Activated naive CD4-positive, alpha-beta T cell treated with anti-CD3 and anti-CD28 coated beads for 36 hours (primary cell): ENCODE measurements at regions not wholly inside any gene's neighbourhood (a gene's known extent, or its start where the extent isn't known, plus 50 kb on each side); places are given as distances from the start of the nearest gene placed in this dataset.
"Not testable (repeated sequence)": the region's sequence is repeated elsewhere in the genome, so short reads cannot be mapped to it uniquely, and the experiment has no call there.

Experiments
- CTCF ChIA-PET: fragments of 350-600 bp; sonication (Branson Sonifier 250); formaldehyde crosslinking; loops from one replicate; lab custom pipeline; 2021; ENCODE audit warnings: antibody characterized with exemption; lab: Charles Lee
- DNase-seq: peaks from one replicate; pipeline ENCODE4 v3.0.0-alpha.2; 2020
- H3K27ac Mint-ChIP-seq: one replicate; pipeline ENCODE4 v1.8.0; 2021; ENCODE audit warnings: mild to moderate bottlenecking, mixed read lengths
- H3K27me3 Mint-ChIP-seq: one replicate; pipeline ENCODE4 v1.8.0; 2021; ENCODE audit warnings: low read depth, mixed read lengths
- H3K36me3 Mint-ChIP-seq: one replicate; pipeline ENCODE4 v1.8.0; 2021; ENCODE audit warnings: low read depth, mixed read lengths
- H3K4me1 Mint-ChIP-seq: one replicate; pipeline ENCODE4 v1.8.0; 2021; ENCODE audit warnings: low read depth, mixed read lengths
- H3K4me3 Mint-ChIP-seq: one replicate; pipeline ENCODE4 v1.8.0; 2021; ENCODE audit warnings: mild to moderate bottlenecking, moderate library complexity, mixed read lengths
- H3K9me3 Mint-ChIP-seq: one replicate; pipeline ENCODE4 v1.8.0; 2021; ENCODE audit warnings: mixed read lengths
- intact Hi-C: fragments of 100-400 bp; cut with micrococcal nuclease; formaldehyde crosslinking; loops from one replicate; pipeline ENCODE4 v1.15.1; 2023

DNA sequence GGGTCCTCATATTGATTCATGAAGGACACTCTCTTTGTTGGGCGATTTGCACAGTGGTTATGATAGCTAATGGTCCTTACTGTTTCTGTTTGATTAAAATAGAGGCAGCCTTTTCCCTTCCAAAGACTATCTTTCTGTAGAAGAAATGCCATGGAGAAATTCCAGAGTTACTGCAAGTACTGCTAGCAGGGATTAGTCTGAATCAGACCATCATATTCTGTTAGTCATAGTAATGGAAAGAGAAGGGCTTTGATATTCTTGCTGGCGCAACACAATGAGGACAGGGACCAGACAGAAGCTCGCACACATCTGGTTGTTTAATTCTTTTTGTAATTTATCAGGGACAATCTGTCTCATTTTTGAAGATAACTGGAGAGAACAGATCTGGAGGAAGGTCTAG, 304.5 kb upstream of the FZD8 start:
- intact Hi-C loops: no loop called here
- CTCF ChIA-PET: no interaction called here
- Mint-ChIP-seq H3K36me3 (no peaks in the 10 kb centered on the region), H3K4me1 (no peaks in the 10 kb centered on the region), H3K9me3 (peaks cover 3% of the 10 kb centered on the region), H3K27me3 (no peaks in the 10 kb centered on the region), H3K4me3 (no peak overlapping the region), H3K27ac (no peak overlapping the region)
- no peak for DNase-seq

DNA sequence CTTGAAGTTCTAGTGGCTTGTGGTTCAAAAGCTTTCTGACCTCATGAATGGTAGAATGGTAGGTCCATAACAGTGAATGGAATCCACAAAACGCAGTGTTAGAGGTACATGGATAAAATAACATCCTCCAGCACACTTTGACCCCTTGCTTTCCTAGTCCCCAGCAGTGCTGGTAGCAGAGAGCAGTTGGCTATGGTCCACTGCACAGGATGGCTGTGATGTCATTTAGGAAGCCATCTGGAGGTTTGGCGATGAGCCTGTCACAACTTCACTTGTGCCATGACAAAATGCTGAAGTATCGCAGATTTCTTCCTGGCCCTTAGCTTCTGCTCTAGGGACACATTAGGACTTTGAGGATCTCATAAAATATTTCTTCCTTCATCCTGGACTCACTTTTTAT, 300.0 kb upstream of the FZD8 start:
- CTCF ChIA-PET: no interaction called here
- Mint-ChIP-seq H3K4me1 (no peaks in the 10 kb centered on the region), H3K36me3 (no peaks in the 10 kb centered on the region), H3K4me3 (no peak overlapping the region), H3K27ac (no peak overlapping the region), H3K9me3 (peaks cover 3% of the 10 kb centered on the region), H3K27me3 (no peaks in the 10 kb centered on the region)
- DNase-seq: no peak
- intact Hi-C loops: no loop called here

DNA sequence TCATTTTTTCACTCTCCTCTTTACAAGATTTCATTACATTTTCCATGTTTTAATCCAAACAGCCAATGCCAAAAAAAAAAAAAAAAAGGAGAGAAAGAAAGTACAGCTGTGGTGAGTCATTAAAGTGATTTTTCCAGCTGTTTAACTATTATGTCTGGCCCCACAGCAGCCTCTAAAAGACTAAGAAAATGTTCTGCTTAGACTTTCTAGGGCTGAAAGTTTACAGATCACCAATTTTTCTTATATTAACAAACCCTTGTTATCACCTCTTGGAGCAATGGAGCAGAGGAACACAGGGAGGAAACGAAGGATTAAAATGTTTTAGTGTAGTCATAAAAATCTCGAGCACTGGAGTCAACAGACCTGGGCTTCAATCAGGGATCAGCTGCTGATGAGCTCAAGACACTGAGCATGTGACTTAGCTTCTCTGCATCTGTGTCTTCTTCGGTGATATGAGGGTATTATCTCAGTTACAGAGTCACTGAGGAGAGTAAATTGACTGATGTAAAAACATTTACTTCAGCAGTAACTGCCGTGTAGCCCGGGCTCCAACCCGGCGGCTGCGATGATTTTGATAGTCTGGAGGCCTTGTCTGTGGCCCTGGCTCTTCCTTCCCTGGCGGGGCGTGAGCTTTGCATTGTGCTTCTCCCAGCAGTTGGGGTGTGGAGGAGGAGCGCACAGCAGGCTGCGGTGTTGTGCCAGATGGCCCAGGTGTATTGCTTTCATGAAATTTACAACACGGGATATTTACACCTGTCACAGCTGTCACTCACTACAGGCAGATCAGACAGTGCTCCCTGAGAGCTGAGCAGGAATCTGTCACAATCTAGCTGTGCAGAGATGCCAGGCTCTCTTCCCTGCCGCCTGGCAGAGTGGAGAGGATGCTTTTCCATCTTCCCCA, 298.3 kb upstream of the FZD8 start:
- Mint-ChIP-seq H3K4me1 (no peaks in the 10 kb centered on the region), H3K36me3 (no peaks in the 10 kb centered on the region), H3K27ac (no peak overlapping the region), H3K9me3 (peaks cover 3% of the 10 kb centered on the region), H3K27me3 (no peaks in the 10 kb centered on the region), H3K4me3 (no peak overlapping the region)
- CTCF ChIA-PET: no interaction called here
- no peak for DNase-seq
- intact Hi-C loops: no loop called here

GRCh38 chr10:35938160-35938559, 296.1 kb upstream of the FZD8 start:
- no peaks in the 10 kb centered on the region for H3K9me3 Mint-ChIP-seq
- CTCF ChIA-PET: no interaction called here
- H3K27me3 Mint-ChIP-seq: no peaks in the 10 kb centered on the region
- H3K27ac Mint-ChIP-seq: no peak overlapping the region
- H3K4me1 Mint-ChIP-seq: no peaks in the 10 kb centered on the region
- intact Hi-C loops: no loop called here
- H3K36me3 Mint-ChIP-seq: no peaks in the 10 kb centered on the region
- DNase-seq: no peak
- no peak overlapping the region for H3K4me3 Mint-ChIP-seq

DNA sequence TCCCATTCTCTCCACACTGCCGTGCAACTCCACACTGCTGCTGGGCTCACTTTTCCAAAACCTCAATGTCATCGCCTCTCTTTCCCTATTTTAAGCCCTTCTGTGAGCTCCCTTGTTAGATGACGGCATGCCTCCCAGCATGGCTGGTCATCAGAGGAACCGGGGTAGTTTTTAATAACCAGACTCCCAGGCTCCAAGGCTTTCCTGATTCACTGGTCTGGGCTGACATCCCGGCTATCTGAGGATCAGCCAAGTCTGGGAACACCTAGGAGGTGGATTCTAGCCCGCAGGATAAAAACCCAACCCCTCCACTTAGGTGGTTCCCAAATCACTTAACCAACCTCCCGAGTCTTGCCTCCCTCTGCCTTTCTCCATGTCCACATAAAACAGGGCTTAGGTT, 295.4 kb upstream of the FZD8 start:
- intact Hi-C loops: no loop called here
- H3K27ac Mint-ChIP-seq: no peak overlapping the region
- H3K36me3 Mint-ChIP-seq: no peaks in the 10 kb centered on the region
- H3K4me1 Mint-ChIP-seq: no peaks in the 10 kb centered on the region
- H3K4me3 Mint-ChIP-seq: no peak overlapping the region
- no peaks in the 10 kb centered on the region for H3K27me3 Mint-ChIP-seq
- CTCF ChIA-PET: no interaction called here
- DNase-seq: no peak
- no peaks in the 10 kb centered on the region for H3K9me3 Mint-ChIP-seq

DNA sequence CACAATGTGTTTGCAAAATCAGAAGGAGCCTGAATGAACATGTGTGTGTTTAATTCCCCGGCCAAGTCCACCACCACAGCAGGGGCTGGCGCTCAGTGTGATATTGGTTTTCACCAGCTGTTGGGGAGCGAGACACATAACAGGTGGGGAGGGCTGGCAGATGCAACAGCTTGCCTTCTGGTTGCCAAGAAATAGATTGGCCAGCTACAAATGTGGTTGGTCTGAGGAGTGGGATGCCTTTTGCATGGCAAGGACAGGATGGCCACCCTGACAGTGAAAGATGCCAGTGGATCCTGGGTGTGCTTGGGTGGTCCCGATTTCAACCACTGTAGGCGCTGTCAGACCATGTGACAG, 292.5 kb upstream of the FZD8 start:
- no peaks in the 10 kb centered on the region for H3K4me1 Mint-ChIP-seq
- no peaks in the 10 kb centered on the region for H3K27me3 Mint-ChIP-seq
- no peak for DNase-seq
- no peak overlapping the region for H3K4me3 Mint-ChIP-seq
- no peaks in the 10 kb centered on the region for H3K36me3 Mint-ChIP-seq
- intact Hi-C loops: no loop called here
- peaks cover 3% of the 10 kb centered on the region for H3K9me3 Mint-ChIP-seq
- CTCF ChIA-PET: no interaction called here
- no peak overlapping the region for H3K27ac Mint-ChIP-seq

DNA sequence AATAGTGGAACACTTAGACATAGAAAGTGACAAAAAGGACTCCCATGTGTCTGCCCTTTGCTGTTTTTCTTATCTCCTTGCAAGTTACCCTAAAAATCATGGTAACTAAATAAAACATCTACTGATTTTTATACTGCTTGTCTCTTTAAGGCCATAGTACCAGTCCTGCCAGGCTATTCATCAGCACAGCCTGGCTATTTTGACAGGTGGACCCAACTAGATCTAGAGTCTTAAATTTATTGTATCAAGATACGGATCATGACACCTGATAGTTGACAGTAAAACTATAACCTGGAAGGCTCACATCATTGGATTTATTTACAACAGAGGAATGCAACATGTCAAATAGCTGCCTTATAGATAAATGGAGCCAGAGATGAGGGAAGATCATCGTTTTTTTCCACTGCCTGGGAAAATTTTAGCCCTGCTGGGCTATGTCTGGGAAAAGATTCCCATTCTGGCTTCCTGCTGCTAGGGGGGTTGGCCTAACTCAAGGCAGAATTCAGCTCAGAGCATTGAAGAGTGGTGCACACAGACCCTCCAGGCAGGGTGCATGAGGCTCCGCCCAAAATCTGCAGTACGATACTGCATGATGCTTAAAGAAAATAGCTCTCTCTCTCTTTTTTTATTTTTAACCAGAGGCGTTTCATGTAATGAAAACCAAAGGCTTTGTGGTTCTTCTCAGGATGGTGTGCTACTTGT, 292.0 kb upstream of the FZD8 start:
- CTCF ChIA-PET: no interaction called here
- H3K27ac Mint-ChIP-seq: no peak overlapping the region
- H3K4me3 Mint-ChIP-seq: no peak overlapping the region
- no peak for DNase-seq
- H3K36me3 Mint-ChIP-seq: no peaks in the 10 kb centered on the region
- H3K9me3 Mint-ChIP-seq: peaks cover 3% of the 10 kb centered on the region
- H3K27me3 Mint-ChIP-seq: no peaks in the 10 kb centered on the region
- intact Hi-C loops: no loop called here
- no peaks in the 10 kb centered on the region for H3K4me1 Mint-ChIP-seq

- no peaks in the 10 kb centered on the region for H3K36me3 Mint-ChIP-seq
- CTCF ChIA-PET: no interaction called here
- peaks cover 3% of the 10 kb centered on the region for H3K9me3 Mint-ChIP-seq
- no peaks in the 10 kb centered on the region for H3K4me1 Mint-ChIP-seq
- intact Hi-C loops: no loop called here
- no peak overlapping the region for H3K4me3 Mint-ChIP-seq
- no peaks in the 10 kb centered on the region for H3K27me3 Mint-ChIP-seq
- H3K27ac Mint-ChIP-seq: no peak overlapping the region
- DNase-seq: no peak
Measured at GRCh38 chr10:35933491-35933890, 291.4 kb upstream of the FZD8 start.

GRCh38 chr10:35929962-35930361, 287.9 kb upstream of the FZD8 start:
- H3K9me3 Mint-ChIP-seq, H3K36me3 Mint-ChIP-seq, H3K27ac Mint-ChIP-seq, CTCF ChIA-PET, H3K27me3 Mint-ChIP-seq, intact Hi-C loops, H3K4me1 Mint-ChIP-seq, H3K4me3 Mint-ChIP-seq, DNase-seq: not testable (repeated sequence)

- CTCF ChIA-PET: no interaction called here
- DNase-seq: no peak
- Mint-ChIP-seq H3K4me1 (no peaks in the 10 kb centered on the region), H3K36me3 (no peaks in the 10 kb centered on the region), H3K27me3 (no peaks in the 10 kb centered on the region), H3K9me3 (peaks cover 3% of the 10 kb centered on the region), H3K27ac (no peak overlapping the region), H3K4me3 (no peak overlapping the region)
- intact Hi-C loops: no loop called here
Measured at GRCh38 chr10:35928748-35929147, 286.7 kb upstream of the FZD8 start.

- Mint-ChIP-seq H3K36me3 (no peaks in the 10 kb centered on the region), H3K27ac (no peak overlapping the region), H3K27me3 (no peaks in the 10 kb centered on the region), H3K4me1 (no peaks in the 10 kb centered on the region), H3K9me3 (peaks cover 3% of the 10 kb centered on the region), H3K4me3 (no peak overlapping the region)
- DNase-seq: no peak
- CTCF ChIA-PET: no interaction called here
- intact Hi-C loops: no loop called here
Measured at GRCh38 chr10:35927990-35928488, 285.9 kb upstream of the FZD8 start.

DNA sequence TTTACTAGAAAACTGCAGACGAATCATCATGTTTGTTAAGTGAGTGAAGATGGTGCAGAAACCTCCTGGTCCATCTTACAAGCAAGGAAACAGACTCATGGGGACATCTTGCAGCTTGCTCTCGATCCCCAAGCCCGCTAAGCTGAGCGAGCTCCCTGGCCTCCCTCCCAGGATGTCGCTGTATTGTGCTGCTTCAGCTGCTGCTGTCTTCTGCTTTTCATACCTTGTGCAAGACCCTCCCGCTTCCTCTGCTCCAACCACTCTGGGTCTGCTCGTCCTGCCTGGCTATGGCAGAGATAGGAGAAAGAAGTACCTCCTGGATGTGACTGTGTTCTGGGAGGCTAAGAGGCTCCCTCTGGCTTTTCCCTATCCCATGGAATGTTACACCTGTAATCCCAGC, 285.2 kb upstream of the FZD8 start:
- Mint-ChIP-seq H3K27me3 (no peaks in the 10 kb centered on the region), H3K4me3 (no peak overlapping the region), H3K36me3 (no peaks in the 10 kb centered on the region), H3K27ac (no peak overlapping the region), H3K9me3 (peaks cover 3% of the 10 kb centered on the region), H3K4me1 (no peaks in the 10 kb centered on the region)
- no peak for DNase-seq
- intact Hi-C loops: no loop called here
- CTCF ChIA-PET: no interaction called here

GRCh38 chr10:35926846-35927245, 284.8 kb upstream of the FZD8 start:
- no peaks in the 10 kb centered on the region for H3K27me3 Mint-ChIP-seq
- no peak for DNase-seq
- no peaks in the 10 kb centered on the region for H3K36me3 Mint-ChIP-seq
- no peak overlapping the region for H3K27ac Mint-ChIP-seq
- H3K4me3 Mint-ChIP-seq: no peak overlapping the region
- H3K4me1 Mint-ChIP-seq: no peaks in the 10 kb centered on the region
- intact Hi-C loops: no loop called here
- H3K9me3 Mint-ChIP-seq: peaks cover 3% of the 10 kb centered on the region
- CTCF ChIA-PET: no interaction called here
